OCI-LY3 (cell line): ENCODE measurements at regions not wholly inside any gene's neighbourhood (a gene's known extent, or its start where the extent isn't known, plus 50 kb on each side); places are given as distances from the start of the nearest gene placed in this dataset.

ENCODE experiments used
- EZH2phosphoT487 ChIP-seq: fragments of 200-600 bp; shearing (Covaris generic); IDR thresholded peaks from 2 replicates; pipeline ENCODE4 v1.6.1; 2018; ENCODE audit warnings: antibody characterized with exemption, mixed run types, low read depth
- TF ChIP-seq, protein P1 (sequence below): fragments of 200-600, 300-600 bp; sonication (generic); IDR thresholded peaks from 2 replicates; pipeline ENCODE4 v1.5.1; 2014; ENCODE audit warnings: antibody characterized with exemption, low read length, low read depth

DNA sequence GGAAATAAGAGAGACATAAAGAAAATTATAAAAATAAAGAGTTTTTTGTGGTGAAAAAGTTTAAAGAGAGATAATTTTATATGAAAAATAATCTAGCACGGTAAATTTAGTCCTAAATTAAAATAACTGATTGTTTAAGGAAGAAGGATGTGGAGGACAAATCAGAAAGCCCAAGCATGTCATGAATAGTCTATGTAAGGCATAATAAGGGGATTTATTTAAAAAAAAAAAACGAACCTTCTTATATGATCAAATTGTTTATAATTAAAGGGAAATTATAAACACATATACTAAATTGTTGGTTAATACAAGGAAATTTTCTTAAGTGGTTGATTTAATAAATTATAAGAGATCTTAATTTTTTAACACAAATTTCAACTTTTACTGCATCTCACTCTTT lies 551.8 kb upstream of the TYRP1 start:
- no peak for TF ChIP-seq EZH2phosphoT487
- TF ChIP-seq, protein P1, sequence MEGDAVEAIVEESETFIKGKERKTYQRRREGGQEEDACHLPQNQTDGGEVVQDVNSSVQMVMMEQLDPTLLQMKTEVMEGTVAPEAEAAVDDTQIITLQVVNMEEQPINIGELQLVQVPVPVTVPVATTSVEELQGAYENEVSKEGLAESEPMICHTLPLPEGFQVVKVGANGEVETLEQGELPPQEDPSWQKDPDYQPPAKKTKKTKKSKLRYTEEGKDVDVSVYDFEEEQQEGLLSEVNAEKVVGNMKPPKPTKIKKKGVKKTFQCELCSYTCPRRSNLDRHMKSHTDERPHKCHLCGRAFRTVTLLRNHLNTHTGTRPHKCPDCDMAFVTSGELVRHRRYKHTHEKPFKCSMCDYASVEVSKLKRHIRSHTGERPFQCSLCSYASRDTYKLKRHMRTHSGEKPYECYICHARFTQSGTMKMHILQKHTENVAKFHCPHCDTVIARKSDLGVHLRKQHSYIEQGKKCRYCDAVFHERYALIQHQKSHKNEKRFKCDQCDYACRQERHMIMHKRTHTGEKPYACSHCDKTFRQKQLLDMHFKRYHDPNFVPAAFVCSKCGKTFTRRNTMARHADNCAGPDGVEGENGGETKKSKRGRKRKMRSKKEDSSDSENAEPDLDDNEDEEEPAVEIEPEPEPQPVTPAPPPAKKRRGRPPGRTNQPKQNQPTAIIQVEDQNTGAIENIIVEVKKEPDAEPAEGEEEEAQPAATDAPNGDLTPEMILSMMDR, result no peak
